HUES6 (cell line): ENCODE measurements at regions not wholly inside any gene's neighbourhood (a gene's known extent, or its start where the extent isn't known, plus 50 kb on each side); places are given as distances from the start of the nearest gene placed in this dataset.

Experiments used
- H3K27ac ChIP-seq: 2 replicates; pipeline ENCODE4 v1.7.0; 2013; ENCODE audit warnings: low read depth, mild to moderate bottlenecking, low read length, inconsistent platforms
- H3K27me3 ChIP-seq: 2 replicates; pipeline ENCODE4 v1.6.1; 2013; ENCODE audit warnings: low read length; ENCODE audit not compliant: control insufficient read depth, insufficient read depth
- H3K36me3 ChIP-seq: 2 replicates; pipeline ENCODE4 v1.6.1; 2013; ENCODE audit warnings: low read length; ENCODE audit not compliant: control insufficient read depth, insufficient read depth
- H3K4me1 ChIP-seq: 2 replicates; pipeline ENCODE4 v1.6.1; 2013; ENCODE audit warnings: low read length; ENCODE audit not compliant: control insufficient read depth, insufficient read depth
- H3K4me3 ChIP-seq: 2 replicates; pipeline ENCODE4 v1.5.1; 2013; ENCODE audit warnings: low read depth, low read length
- H3K9ac ChIP-seq: one replicate; pipeline ENCODE4 v1.6.1; 2013; ENCODE audit warnings: mild to moderate bottlenecking, low read length
- H3K9me3 ChIP-seq: 2 replicates; pipeline ENCODE4 v1.6.1; 2013; ENCODE audit warnings: low read depth, low read length; ENCODE audit not compliant: control insufficient read depth, insufficient read depth

GRCh38 chr5:99317136-99317535 is 388.3 kb upstream of the CHD1 start:
- no peaks in the 10 kb centered on the region for H3K4me1 ChIP-seq
- H3K27me3 ChIP-seq: no peaks in the 10 kb centered on the region
- no peak overlapping the region for H3K4me3 ChIP-seq
- H3K27ac ChIP-seq: no peak overlapping the region
- H3K9me3 ChIP-seq: no peaks in the 10 kb centered on the region
- no peak overlapping the region for H3K9ac ChIP-seq
- no peaks in the 10 kb centered on the region for H3K36me3 ChIP-seq

GRCh38 chr5:99316484-99316883 is 387.7 kb upstream of the CHD1 start:
- Histone ChIP-seq H3K9me3 (no peaks in the 10 kb centered on the region), H3K27me3 (no peaks in the 10 kb centered on the region), H3K36me3 (no peaks in the 10 kb centered on the region), H3K27ac (no peak overlapping the region), H3K9ac (no peak overlapping the region), H3K4me1 (no peaks in the 10 kb centered on the region), H3K4me3 (no peak overlapping the region)

- Histone ChIP-seq H3K27me3 (no peaks in the 10 kb centered on the region), H3K9ac (no peak overlapping the region), H3K27ac (no peak overlapping the region), H3K4me3 (no peak overlapping the region), H3K36me3 (no peaks in the 10 kb centered on the region), H3K4me1 (no peaks in the 10 kb centered on the region), H3K9me3 (no peaks in the 10 kb centered on the region)
Observed at GRCh38 chr5:99315413-99316183, 386.8 kb upstream of the CHD1 start.

GRCh38 chr5:99314721-99315120 is 385.9 kb upstream of the CHD1 start:
- Histone ChIP-seq H3K36me3 (no peaks in the 10 kb centered on the region), H3K4me3 (no peak overlapping the region), H3K9ac (no peak overlapping the region), H3K27ac (no peak overlapping the region), H3K9me3 (no peaks in the 10 kb centered on the region), H3K27me3 (no peaks in the 10 kb centered on the region), H3K4me1 (no peaks in the 10 kb centered on the region)

- Histone ChIP-seq H3K9me3 (no peaks in the 10 kb centered on the region), H3K4me3 (no peak overlapping the region), H3K27me3 (no peaks in the 10 kb centered on the region), H3K36me3 (no peaks in the 10 kb centered on the region), H3K9ac (no peak overlapping the region), H3K27ac (no peak overlapping the region), H3K4me1 (no peaks in the 10 kb centered on the region)
Observed at GRCh38 chr5:99308131-99308530, 379.3 kb upstream of the CHD1 start.

GRCh38 chr5:99305045-99305580 is 376.3 kb upstream of the CHD1 start:
- no peaks in the 10 kb centered on the region for H3K27me3 ChIP-seq
- H3K27ac ChIP-seq: no peak overlapping the region
- no peaks in the 10 kb centered on the region for H3K9me3 ChIP-seq
- H3K4me1 ChIP-seq: no peaks in the 10 kb centered on the region
- H3K4me3 ChIP-seq: no peak overlapping the region
- no peaks in the 10 kb centered on the region for H3K36me3 ChIP-seq
- H3K9ac ChIP-seq: no peak overlapping the region

- Histone ChIP-seq H3K36me3 (no peaks in the 10 kb centered on the region), H3K4me1 (no peaks in the 10 kb centered on the region), H3K4me3 (no peak overlapping the region), H3K27ac (no peak overlapping the region), H3K9me3 (no peaks in the 10 kb centered on the region), H3K9ac (no peak overlapping the region), H3K27me3 (no peaks in the 10 kb centered on the region)
Observed at GRCh38 chr5:99285606-99286005, 356.8 kb upstream of the CHD1 start.

- no peaks in the 10 kb centered on the region for H3K27me3 ChIP-seq
- peaks cover 11% of the 10 kb centered on the region for H3K9me3 ChIP-seq
- no peak overlapping the region for H3K27ac ChIP-seq
- no peak overlapping the region for H3K4me3 ChIP-seq
- H3K36me3 ChIP-seq: no peaks in the 10 kb centered on the region
- H3K4me1 ChIP-seq: no peaks in the 10 kb centered on the region
- no peak overlapping the region for H3K9ac ChIP-seq
Observed at GRCh38 chr5:99275128-99275527, 346.3 kb upstream of the CHD1 start.

- Histone ChIP-seq H3K36me3 (no peaks in the 10 kb centered on the region), H3K4me1 (no peaks in the 10 kb centered on the region), H3K9ac (no peak overlapping the region)
Observed at GRCh38 chr5:99272576-99272975, 343.8 kb upstream of the CHD1 start.

GRCh38 chr5:99258819-99259218 is 330.0 kb upstream of the CHD1 start:
- peaks cover 3% of the 10 kb centered on the region; the same call in 1 of the 2 replicates for H3K9me3 ChIP-seq

More at GRCh38 chr5:99272576-99272975, 343.8 kb upstream of the CHD1 start:
- Histone ChIP-seq H3K4me3 (no peak overlapping the region), H3K27me3 (no peaks in the 10 kb centered on the region), H3K27ac (no peak overlapping the region), H3K9me3 (peaks cover 11% of the 10 kb centered on the region)

GRCh38 chr5:99248066-99248465 is 319.3 kb upstream of the CHD1 start:
- H3K4me3 ChIP-seq: no peak overlapping the region
- H3K9me3 ChIP-seq: no peaks in the 10 kb centered on the region
- no peaks in the 10 kb centered on the region for H3K36me3 ChIP-seq
- H3K9ac ChIP-seq: no peak overlapping the region
- H3K4me1 ChIP-seq: no peaks in the 10 kb centered on the region
- H3K27me3 ChIP-seq: no peaks in the 10 kb centered on the region
- H3K27ac ChIP-seq: no peak overlapping the region

More at GRCh38 chr5:99258819-99259218, 330.0 kb upstream of the CHD1 start:
- Histone ChIP-seq H3K36me3 (no peaks in the 10 kb centered on the region), H3K4me3 (no peak overlapping the region), H3K4me1 (no peaks in the 10 kb centered on the region; the same call in 1 of the 2 replicates), H3K27me3 (no peaks in the 10 kb centered on the region), H3K9ac (no peak overlapping the region), H3K27ac (no peak overlapping the region)
